Kidney epithelial cell (primary cell): ENCODE measurements at regions not wholly inside any gene's neighbourhood (a gene's known extent, or its start where the extent isn't known, plus 50 kb on each side); places are given as distances from the start of the nearest gene placed in this dataset.

Source experiments
- DNase-seq: peaks from one replicate; pipeline ENCODE4 v3.0.0-alpha.2; 2010; ENCODE audit warnings: low read depth
- H3K27me3 ChIP-seq: 2 replicates; pipeline ENCODE4 v1.6.0; 2011; ENCODE audit warnings: low read length; ENCODE audit not compliant: control insufficient read depth, insufficient read depth
- H3K36me3 ChIP-seq: 2 replicates; pipeline ENCODE4 v1.5.1; 2011; ENCODE audit warnings: low read length; ENCODE audit not compliant: control insufficient read depth, insufficient read depth
- H3K4me3 ChIP-seq: 2 replicates; pipeline ENCODE4 v1.5.1; 2011; ENCODE audit warnings: low read depth, mild to moderate bottlenecking, control low read depth, low read length
- CTCF ChIP-seq: IDR thresholded peaks from 2 replicates; pipeline ENCODE4 v1.5.1; 2011; ENCODE audit warnings: mild to moderate bottlenecking, moderate library complexity, low read length, control low read depth, inconsistent platforms; ENCODE audit not compliant: insufficient read depth, poor library complexity, severe bottlenecking

- no peaks in the 10 kb centered on the region for H3K27me3 ChIP-seq
These were observed 67.1 kb upstream of the YWHAQ start for GRCh38 chr2:9697909-9698308.

GRCh38 chr2:9699139-9700108 lies 68.6 kb upstream of the YWHAQ start:
- DNase-seq: peak; percentile 59
- H3K4me3 ChIP-seq: no peak overlapping the region
- TF ChIP-seq CTCF: no peak

More at GRCh38 chr2:9697909-9698308, 67.1 kb upstream of the YWHAQ start:
- H3K36me3 ChIP-seq: no peaks in the 10 kb centered on the region
- no peak for TF ChIP-seq CTCF
- no peak overlapping the region for H3K4me3 ChIP-seq
- DNase-seq: no peak

GRCh38 chr2:9700109-9700495 lies 69.3 kb upstream of the YWHAQ start:
- no peaks in the 10 kb centered on the region for H3K27me3 ChIP-seq
- TF ChIP-seq CTCF: no peak
- H3K4me3 ChIP-seq: no peak overlapping the region
- H3K36me3 ChIP-seq: no peaks in the 10 kb centered on the region
- DNase-seq: no peak

More at GRCh38 chr2:9699139-9700108, 68.6 kb upstream of the YWHAQ start:
- Histone ChIP-seq H3K36me3 (no peaks in the 10 kb centered on the region), H3K27me3 (no peaks in the 10 kb centered on the region)

GRCh38 chr2:9702604-9703084 lies 71.8 kb upstream of the YWHAQ start:
- Histone ChIP-seq H3K36me3 (no peaks in the 10 kb centered on the region), H3K27me3 (no peaks in the 10 kb centered on the region), H3K4me3 (no peak overlapping the region)
- DNase-seq: no peak
- no peak for TF ChIP-seq CTCF

GRCh38 chr2:9703085-9703678 lies 72.4 kb upstream of the YWHAQ start:
- H3K27me3 ChIP-seq: no peaks in the 10 kb centered on the region
- peak; percentile 86 for DNase-seq
- TF ChIP-seq CTCF: no peak
- H3K36me3 ChIP-seq: no peaks in the 10 kb centered on the region
- H3K4me3 ChIP-seq: no peak overlapping the region
